ENCODE measurements at regions not wholly inside any gene's neighbourhood (a gene's known extent, or its start where the extent isn't known, plus 50 kb on each side); places are given as distances from the start of the nearest gene placed in this dataset.

DNA sequence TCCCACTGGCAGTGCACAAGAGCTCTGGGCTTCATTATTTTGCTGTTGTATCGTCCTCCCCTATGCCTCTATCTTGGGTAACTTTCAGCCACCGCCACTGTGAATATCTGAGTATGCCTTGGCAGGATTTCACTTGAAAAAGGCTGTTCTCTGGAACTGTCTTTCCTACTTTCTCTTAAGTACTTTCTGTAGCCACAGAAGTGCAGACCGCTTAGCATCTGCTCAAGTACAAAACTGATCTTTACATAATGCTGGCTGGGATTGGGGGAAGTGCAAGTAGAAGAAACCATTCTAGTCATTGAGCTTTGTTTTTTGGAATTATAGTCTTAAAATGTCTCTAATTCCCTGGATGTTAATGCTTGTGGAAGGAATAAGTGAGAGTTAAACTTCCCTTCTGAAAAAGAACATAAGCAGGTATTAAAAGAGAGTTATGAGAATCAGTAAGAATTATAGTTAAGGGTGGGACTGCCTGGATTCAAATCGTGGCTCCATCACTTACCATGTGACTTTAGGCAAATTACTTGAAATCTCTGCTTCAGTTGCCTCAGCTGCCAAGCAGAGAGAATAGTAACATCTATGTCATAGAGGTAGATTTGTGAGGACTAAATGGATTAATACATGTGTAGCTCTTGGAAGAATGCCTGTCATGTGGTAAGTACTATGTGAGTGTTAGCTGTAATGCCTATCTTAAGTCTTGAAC, 77.5 kb downstream of the MID1IP1 start:
- no peak for TF ChIP-seq CTCF (IDR thresholded peaks at IDR 0.05)
- no peak for TF ChIP-seq POLR2A (IDR thresholded peaks at IDR 0.05)
